Right cardiac atrium (tissue), 5 donors: ENCODE measurements at regions not wholly inside any gene's neighbourhood (a gene's known extent, or its start where the extent isn't known, plus 50 kb on each side); places are given as distances from the start of the nearest gene placed in this dataset.
A peak's percentile ranks its signal among the peaks of the same experiment; 100 is the strongest.

Experiments used
- ATAC-seq, 2 donors: fragments of 200-7000 bp; cut with Tn5 transposase; one replicate each; pipeline versions ENCODE4 v1.8.0 to v1.9.1; 2020; ENCODE audit warnings: moderate library complexity in 2 of 2, mild to moderate bottlenecking in 1 of 2
- DNase-seq, 3 donors: peaks; one replicate each; pipeline ENCODE4 v3.0.0-alpha.2; 2020
- H3K27ac ChIP-seq: one replicate; pipeline ENCODE4 v1.5.1; 2013; ENCODE audit warnings: mild to moderate bottlenecking, low read length, control low read depth, moderate library complexity
- H3K27me3 ChIP-seq: one replicate; pipeline ENCODE4 v1.6.1; 2013; ENCODE audit not compliant: control insufficient read depth, insufficient read depth
- H3K4me1 ChIP-seq: one replicate; pipeline ENCODE4 v1.6.1; 2013; ENCODE audit warnings: low read length; ENCODE audit not compliant: control insufficient read depth, insufficient read depth
- H3K4me3 ChIP-seq: one replicate; pipeline ENCODE4 v1.5.1; 2013; ENCODE audit warnings: low read length, control low read depth
- H3K9me3 ChIP-seq: one replicate; pipeline ENCODE4 v1.6.1; 2013; ENCODE audit warnings: low read length; ENCODE audit not compliant: control insufficient read depth
- WGBS: extraction: QIAGEN DNeasy Blood & Tissue Kit; methylation state at CpG from one replicate; pipeline ENCODE4 v1.1.7; 2013; 5-methylcytosine and 5-hydroxymethylcytosine counted together
- intact Hi-C, 4 donors: fragments of 100-400 bp; cut with DNase I; formaldehyde crosslinking; loops; one replicate each; pipeline versions ENCODE4 v1.11.0 to v1.14.0; 2022 to 2023
- donor health status: healthy with polysubstance abuse.
- donor health status: DM: no; HTN: yes; CAD: no.
- donor health status: DM: no; HTN: no; CAD: no.
- donor health status: DM: no; HTN: yes; CAD: no; lungs with severe emphysema.
- donor health status: DM: yes; HTN: yes; CAD: no.

GRCh38 chr11:29847219-29847618 is 169.6 kb downstream of the KCNA4 start:
- Histone ChIP-seq H3K4me3 (no peak overlapping the region), H3K27ac (no peak overlapping the region), H3K4me1 (no peaks in the 10 kb centered on the region), H3K27me3 (no peaks in the 10 kb centered on the region), H3K9me3 (no peaks in the 10 kb centered on the region)
- ATAC-seq (no peak), DNase-seq (no peak)
- WGBS = 84% methylated on average over 1 of the region's 1 CpG
- intact Hi-C loops = no loop called here

GRCh38 chr11:29844701-29845379 is 172.0 kb downstream of the KCNA4 start:
- Histone ChIP-seq H3K4me3 (no peak overlapping the region), H3K9me3 (no peaks in the 10 kb centered on the region), H3K4me1 (no peaks in the 10 kb centered on the region), H3K27me3 (no peaks in the 10 kb centered on the region), H3K27ac (no peak overlapping the region)
- WGBS = 43% methylated on average over 3 of the region's 3 CpGs
- no peak for ATAC-seq
- intact Hi-C loops = no loop called here
- DNase-seq = no peak

- DNase-seq (no peak), ATAC-seq (no peak)
- no peak overlapping the region for H3K27ac ChIP-seq
- no peak overlapping the region for H3K4me3 ChIP-seq
- H3K9me3 ChIP-seq = no peaks in the 10 kb centered on the region
- H3K4me1 ChIP-seq = no peaks in the 10 kb centered on the region
- WGBS = 90% methylated on average over 3 of the region's 3 CpGs
- intact Hi-C loops = no loop called here
- H3K27me3 ChIP-seq = no peaks in the 10 kb centered on the region
Measured at GRCh38 chr11:29844031-29844430, 172.8 kb downstream of the KCNA4 start.

DNA sequence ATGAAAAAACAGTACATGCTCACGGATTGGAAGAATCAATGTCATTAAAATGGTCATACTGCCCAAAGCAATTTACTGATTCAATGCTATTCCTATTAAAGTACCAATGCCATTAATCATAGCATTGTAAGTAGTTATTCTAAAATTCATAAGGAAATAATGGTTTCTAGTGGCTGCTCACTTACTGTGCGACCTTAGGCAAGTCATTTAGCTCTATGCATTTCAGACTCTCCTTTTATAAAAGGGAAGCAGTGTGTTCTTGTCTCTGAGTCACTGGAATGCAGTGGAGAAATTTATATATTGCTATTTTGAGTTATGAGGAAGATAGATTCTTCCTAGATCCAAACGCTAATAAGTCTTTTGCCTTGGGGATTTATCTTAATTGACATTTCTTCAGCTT is 174.8 kb downstream of the KCNA4 start:
- ATAC-seq = no peak
- Histone ChIP-seq H3K27ac (no peak overlapping the region), H3K9me3 (no peaks in the 10 kb centered on the region), H3K27me3 (no peaks in the 10 kb centered on the region), H3K4me3 (no peak overlapping the region), H3K4me1 (no peaks in the 10 kb centered on the region)
- no peak for DNase-seq
- 68% methylated on average over 3 of the region's 3 CpGs for WGBS
- intact Hi-C loops = no loop called here

DNA sequence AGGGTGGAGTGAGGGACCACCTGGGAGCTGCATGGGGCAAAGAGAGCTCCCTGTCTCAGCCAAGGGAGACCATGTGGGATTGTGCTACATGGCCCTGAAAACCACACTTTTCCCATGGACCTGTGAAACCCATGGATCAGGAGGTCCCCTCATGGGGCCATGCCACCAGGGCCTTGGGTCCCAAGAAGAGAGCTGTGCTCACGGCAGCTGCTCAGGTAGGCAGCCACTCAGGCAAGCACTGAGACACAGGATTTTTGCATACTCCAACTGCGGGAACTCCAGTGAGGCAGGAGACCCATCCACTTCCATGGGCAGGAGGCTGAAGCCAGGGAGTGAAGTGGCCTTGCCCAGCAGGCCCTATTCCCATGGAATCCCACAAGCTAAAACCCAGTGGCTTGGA is 190.0 kb downstream of the KCNA4 start:
- DNase-seq (no peak), ATAC-seq (no peak)
- intact Hi-C loops = no loop called here
- 88% methylated on average over 2 of the region's 2 CpGs for WGBS
- H3K4me3 ChIP-seq = no peak overlapping the region
- no peaks in the 10 kb centered on the region for H3K9me3 ChIP-seq
- H3K27ac ChIP-seq = no peak overlapping the region
- H3K4me1 ChIP-seq = no peaks in the 10 kb centered on the region
- H3K27me3 ChIP-seq = no peaks in the 10 kb centered on the region

DNA sequence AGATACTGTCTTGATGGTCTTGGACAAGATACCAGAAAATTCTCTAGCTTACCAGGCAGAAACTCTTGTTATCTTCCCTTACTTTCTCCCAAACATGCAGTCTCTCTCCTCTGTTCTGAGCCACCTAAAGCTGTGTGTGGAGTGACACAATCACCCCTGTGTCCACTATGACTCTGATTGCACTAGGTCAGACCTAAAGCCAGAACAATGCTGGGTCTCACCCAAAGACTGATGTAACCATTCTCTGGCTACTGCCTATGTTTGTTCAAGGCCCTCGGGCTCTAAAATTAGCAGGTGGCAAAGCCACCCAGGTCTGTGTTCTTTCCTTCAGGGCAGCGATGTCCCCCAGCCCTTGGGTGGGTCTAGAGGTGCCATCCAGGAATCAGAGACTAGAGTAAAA is 200.5 kb downstream of the KCNA4 start:
- intact Hi-C loops = no loop called here
- 81% methylated on average over 2 of the region's 2 CpGs for WGBS
- no peak for ATAC-seq

DNA sequence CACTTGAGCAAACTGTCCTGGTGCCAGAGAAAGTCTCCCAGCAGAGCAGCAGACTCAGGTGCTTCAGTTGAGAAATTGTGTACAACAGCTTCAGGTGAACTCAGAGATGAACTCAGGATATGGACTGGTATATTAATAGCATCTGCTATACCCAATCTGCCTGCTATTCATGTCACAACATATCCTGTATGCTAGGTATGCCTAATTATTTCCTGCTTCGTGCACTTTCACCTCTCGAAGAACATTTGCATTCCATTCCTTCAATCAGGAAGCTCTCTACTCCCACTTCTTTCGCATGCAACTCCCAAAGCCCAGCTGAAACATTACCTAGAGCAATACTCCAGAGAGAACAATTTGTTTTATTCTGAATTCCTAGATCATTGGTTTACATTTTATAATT is 207.7 kb downstream of the KCNA4 start:
- Histone ChIP-seq H3K27ac (no peak overlapping the region), H3K4me1 (no peaks in the 10 kb centered on the region), H3K27me3 (no peaks in the 10 kb centered on the region), H3K4me3 (no peak overlapping the region), H3K9me3 (no peaks in the 10 kb centered on the region)
- intact Hi-C loops = no loop called here
- DNase-seq = no peak
- ATAC-seq = no peak
- WGBS = 53% methylated on average over 3 of the region's 3 CpGs

More for the DNA sequence above, 200.5 kb downstream of the KCNA4 start:
- no peak overlapping the region for H3K4me3 ChIP-seq
- no peak overlapping the region for H3K27ac ChIP-seq
- H3K27me3 ChIP-seq = no peaks in the 10 kb centered on the region
- H3K9me3 ChIP-seq = no peaks in the 10 kb centered on the region
- no peak for DNase-seq
- H3K4me1 ChIP-seq = no peaks in the 10 kb centered on the region

DNA sequence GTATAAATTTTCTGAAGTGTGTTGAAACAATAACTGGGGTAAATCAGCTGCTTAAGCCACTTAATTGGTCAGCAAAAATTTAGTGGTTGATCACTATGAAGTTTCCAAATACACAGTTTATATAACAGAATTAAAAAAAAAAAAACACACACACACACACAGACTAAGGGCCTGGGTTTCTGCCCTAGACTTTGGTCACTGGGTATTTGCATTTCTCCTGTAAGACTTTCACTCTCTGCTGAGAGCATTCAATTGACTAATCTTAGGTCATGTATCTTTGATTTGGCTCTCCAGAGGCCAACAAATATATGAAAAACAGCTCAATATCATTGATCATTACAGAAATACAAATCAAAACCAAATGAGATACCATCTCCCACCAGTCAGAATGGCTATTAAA is 214.3 kb downstream of the KCNA4 start:
- DNase-seq = no peak
- H3K9me3 ChIP-seq = no peaks in the 10 kb centered on the region
- H3K4me1 ChIP-seq = no peaks in the 10 kb centered on the region
- intact Hi-C loops = no loop called here
- no peak for ATAC-seq
- no peaks in the 10 kb centered on the region for H3K27me3 ChIP-seq
- H3K4me3 ChIP-seq = no peak overlapping the region
- H3K27ac ChIP-seq = no peak overlapping the region

DNA sequence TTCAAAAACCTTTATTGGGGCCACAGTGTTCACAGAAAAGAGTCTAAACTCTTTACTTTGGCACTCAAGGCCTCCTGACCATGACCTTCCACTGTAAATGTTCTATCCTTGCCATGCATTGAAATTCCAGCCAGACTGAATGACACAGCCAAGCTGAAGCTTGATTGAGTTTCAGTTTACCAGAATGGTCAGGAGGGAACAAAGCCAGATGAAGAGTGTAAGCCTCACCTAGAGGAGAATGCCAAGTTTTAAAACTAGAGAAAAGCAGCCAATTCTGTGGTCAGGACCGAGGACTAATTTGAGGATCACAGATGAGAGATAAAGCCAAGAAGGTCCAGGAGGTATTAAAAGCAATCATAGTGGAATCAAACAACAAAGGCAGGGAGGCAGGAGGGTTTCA is 215.3 kb downstream of the KCNA4 start:
- H3K4me1 ChIP-seq = no peaks in the 10 kb centered on the region
- H3K27ac ChIP-seq = no peak overlapping the region
- intact Hi-C loops = no loop called here
- H3K9me3 ChIP-seq = no peaks in the 10 kb centered on the region
- no peak overlapping the region for H3K4me3 ChIP-seq
- no peak for ATAC-seq
- DNase-seq = no peak
- no peaks in the 10 kb centered on the region for H3K27me3 ChIP-seq
- WGBS = 38% methylated on average over 1 of the region's 1 CpG

DNA sequence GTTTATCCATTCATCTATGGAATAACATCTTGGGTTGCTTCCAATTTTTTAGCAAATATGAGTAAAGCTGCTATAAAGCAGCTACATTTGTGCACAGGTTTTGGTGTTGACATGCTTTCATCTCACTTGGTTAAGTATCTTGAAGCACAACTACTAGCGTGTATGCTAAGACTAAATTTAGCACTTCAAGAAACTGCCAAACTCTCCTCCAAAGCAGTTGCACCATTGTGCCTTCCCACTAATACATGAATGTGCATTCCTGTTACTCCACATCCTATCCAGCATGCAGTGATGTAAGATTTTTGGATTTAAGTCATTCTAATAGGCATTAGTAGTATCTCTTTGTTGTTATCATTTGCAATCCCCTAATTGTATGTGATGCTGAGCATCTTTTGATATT is 230.7 kb downstream of the KCNA4 start:
- no peaks in the 10 kb centered on the region for H3K4me1 ChIP-seq
- DNase-seq (no peak), ATAC-seq (peak; percentile 50 to 67)
- no peak overlapping the region for H3K27ac ChIP-seq
- 45% methylated on average over 1 of the region's 1 CpG for WGBS
- no peak overlapping the region for H3K4me3 ChIP-seq
- H3K9me3 ChIP-seq = no peaks in the 10 kb centered on the region
- intact Hi-C loops = no loop called here
- H3K27me3 ChIP-seq = no peaks in the 10 kb centered on the region

DNA sequence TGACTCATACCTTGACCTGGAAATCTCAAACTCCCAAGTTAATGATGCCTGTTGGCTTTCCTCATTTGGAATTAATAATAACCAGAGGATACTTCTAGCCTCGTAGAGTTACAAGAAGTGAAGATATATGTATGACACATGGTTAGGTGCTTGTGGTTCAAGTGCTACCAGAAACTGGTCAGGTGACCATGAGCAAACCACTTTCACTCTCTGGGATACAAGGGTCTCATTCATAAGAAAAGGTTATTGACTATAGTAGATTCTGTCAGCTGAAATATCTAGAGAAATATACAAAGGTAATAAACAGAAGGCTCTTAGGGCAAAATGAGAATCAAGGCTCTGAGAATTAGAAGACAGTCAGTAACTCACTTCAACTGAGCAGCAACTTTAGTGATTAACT is 233.3 kb downstream of the KCNA4 start:
- no peak for DNase-seq
- ATAC-seq = no peak

DNA sequence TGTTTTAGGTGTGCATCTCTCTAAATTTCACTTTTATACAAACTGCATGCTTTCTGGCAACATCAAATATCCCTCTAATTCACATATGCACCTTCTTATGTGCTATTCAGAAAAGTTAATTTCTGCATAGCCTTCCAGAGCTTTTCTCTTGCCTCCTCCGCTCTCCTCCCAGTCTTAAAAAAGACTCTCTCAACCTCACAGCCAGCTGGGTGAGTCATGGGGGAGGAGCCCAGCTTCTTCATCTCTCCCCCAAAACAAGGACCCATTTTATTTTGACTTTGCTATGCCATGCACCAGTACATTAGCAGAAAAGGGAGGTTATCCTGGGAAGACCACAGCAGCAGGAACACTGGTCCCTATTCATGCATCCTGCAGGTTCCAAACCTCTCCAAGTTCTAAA is 234.4 kb downstream of the KCNA4 start:
- WGBS = 71% methylated on average over 1 of the region's 1 CpG
- intact Hi-C loops = no loop called here
- no peak for DNase-seq
- ATAC-seq = no peak
- Histone ChIP-seq H3K27me3 (no peaks in the 10 kb centered on the region), H3K4me1 (no peaks in the 10 kb centered on the region), H3K4me3 (no peak overlapping the region), H3K27ac (no peak overlapping the region), H3K9me3 (no peaks in the 10 kb centered on the region)

More for the DNA sequence above, 233.3 kb downstream of the KCNA4 start:
- Histone ChIP-seq H3K4me3 (no peak overlapping the region), H3K27ac (no peak overlapping the region), H3K9me3 (no peaks in the 10 kb centered on the region), H3K27me3 (no peaks in the 10 kb centered on the region), H3K4me1 (no peaks in the 10 kb centered on the region)
- intact Hi-C loops = no loop called here
- WGBS = 62% methylated on average over 1 of the region's 1 CpG
